HCT116 (cell line): ENCODE measurements at regions not wholly inside any gene's neighbourhood (a gene's known extent, or its start where the extent isn't known, plus 50 kb on each side); places are given as distances from the start of the nearest gene placed in this dataset.
"Not testable (repeated sequence)": the region's sequence is repeated elsewhere in the genome, so short reads cannot be mapped to it uniquely, and the experiment has no call there.

Source experiments
- EZH2phosphoT487 ChIP-seq: fragments of 200-600 bp; IDR thresholded peaks from 2 replicates; pipeline ENCODE4 v1.6.1; 2018; ENCODE audit warnings: antibody characterized with exemption, borderline replicate concordance
- SP1 ChIP-seq: IDR thresholded peaks from 2 replicates; pipeline ENCODE4 v1.6.1; 2012; ENCODE audit warnings: low read depth
- SRF ChIP-seq: IDR thresholded peaks from 2 replicates; pipeline ENCODE4 v1.6.1; 2012; ENCODE audit warnings: low read depth
- YY1 ChIP-seq: IDR thresholded peaks from 2 replicates; pipeline ENCODE4 v1.6.1; 2011; ENCODE audit warnings: low read length, low read depth, moderate library complexity, mild to moderate bottlenecking; ENCODE audit not compliant: insufficient replicate concordance; ENCODE audit errors: extremely low read depth
- TF ChIP-seq, protein P1 (sequence below), 3 experiments: fragments of 200-600 bp in 1 of 3; sonication (generic) in 1 of 3; IDR thresholded peaks in 2 of 3; conservative IDR thresholded peaks in 1 of 3; 2 replicates each; pipeline ENCODE4 v1.5.1; 2012 to 2017; ENCODE audit warnings: low read depth in 2 of 3, low read length in 2 of 3, antibody characterized with exemption in 1 of 3, borderline replicate concordance in 1 of 3, control low read depth in 1 of 3, mild to moderate bottlenecking in 1 of 3, mixed read lengths in 1 of 3, mixed run types in 1 of 3, moderate library complexity in 1 of 3; ENCODE audit not compliant: insufficient read depth in 1 of 3
- TF ChIP-seq, protein P2 (sequence below): IDR thresholded peaks from 2 replicates; pipeline ENCODE4 v1.6.1; 2012

- TF ChIP-seq YY1, EZH2phosphoT487, SP1, SRF: not testable (repeated sequence)
- TF ChIP-seq, protein P1, sequence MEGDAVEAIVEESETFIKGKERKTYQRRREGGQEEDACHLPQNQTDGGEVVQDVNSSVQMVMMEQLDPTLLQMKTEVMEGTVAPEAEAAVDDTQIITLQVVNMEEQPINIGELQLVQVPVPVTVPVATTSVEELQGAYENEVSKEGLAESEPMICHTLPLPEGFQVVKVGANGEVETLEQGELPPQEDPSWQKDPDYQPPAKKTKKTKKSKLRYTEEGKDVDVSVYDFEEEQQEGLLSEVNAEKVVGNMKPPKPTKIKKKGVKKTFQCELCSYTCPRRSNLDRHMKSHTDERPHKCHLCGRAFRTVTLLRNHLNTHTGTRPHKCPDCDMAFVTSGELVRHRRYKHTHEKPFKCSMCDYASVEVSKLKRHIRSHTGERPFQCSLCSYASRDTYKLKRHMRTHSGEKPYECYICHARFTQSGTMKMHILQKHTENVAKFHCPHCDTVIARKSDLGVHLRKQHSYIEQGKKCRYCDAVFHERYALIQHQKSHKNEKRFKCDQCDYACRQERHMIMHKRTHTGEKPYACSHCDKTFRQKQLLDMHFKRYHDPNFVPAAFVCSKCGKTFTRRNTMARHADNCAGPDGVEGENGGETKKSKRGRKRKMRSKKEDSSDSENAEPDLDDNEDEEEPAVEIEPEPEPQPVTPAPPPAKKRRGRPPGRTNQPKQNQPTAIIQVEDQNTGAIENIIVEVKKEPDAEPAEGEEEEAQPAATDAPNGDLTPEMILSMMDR (IDR thresholded peaks at IDR 0.05 in 2 of 3, conservative IDR thresholded peaks at IDR 0.05 in 1 of 3; ENCODE audit: borderline replicate concordance in 1 of 3, insufficient read depth in 1 of 3, low read depth in 2 of 3, low read length in 2 of 3) = not testable (repeated sequence)
- TF ChIP-seq, protein P2, sequence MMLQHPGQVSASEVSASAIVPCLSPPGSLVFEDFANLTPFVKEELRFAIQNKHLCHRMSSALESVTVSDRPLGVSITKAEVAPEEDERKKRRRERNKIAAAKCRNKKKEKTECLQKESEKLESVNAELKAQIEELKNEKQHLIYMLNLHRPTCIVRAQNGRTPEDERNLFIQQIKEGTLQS = not testable (repeated sequence)
These were observed 56.7 kb downstream of the PALS2 start for GRCh38 chr7:24629958-24630357.
